NCI-H2081 (cell line): ENCODE measurements at regions not wholly inside any gene's neighbourhood (a gene's known extent, or its start where the extent isn't known, plus 50 kb on each side); places are given as distances from the start of the nearest gene placed in this dataset.

Experiments
- DNase-seq, 2 experiments: peaks; one replicate each; lab custom pipeline; 2025; lab: John Stamatoyannopoulos, UW

GRCh38 chr21:38203229-38203628 lies 53.6 kb upstream of the KCNJ15 start:
- DNase-seq = no peak

DNA sequence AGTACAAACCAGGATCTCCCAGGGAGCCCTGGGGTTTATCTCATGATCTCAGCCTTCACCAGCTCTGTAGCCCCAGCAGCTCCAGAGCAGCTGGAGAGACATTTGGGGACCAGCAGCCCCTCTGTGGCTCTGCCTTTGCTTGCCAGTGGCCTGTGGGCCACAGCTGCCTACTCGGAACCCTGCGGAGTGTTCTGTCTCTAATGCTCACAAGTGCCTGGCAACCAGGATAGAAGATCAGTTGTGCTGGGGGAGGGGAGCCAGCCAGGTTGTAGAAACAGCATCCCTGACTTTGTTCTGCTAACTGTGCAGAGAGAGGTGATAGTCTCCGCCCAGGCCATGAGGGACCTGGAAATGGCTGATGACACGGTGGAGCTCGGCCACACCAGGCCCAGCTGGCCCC lies 50.9 kb upstream of the KCNJ15 start:
- no peak for DNase-seq

DNA sequence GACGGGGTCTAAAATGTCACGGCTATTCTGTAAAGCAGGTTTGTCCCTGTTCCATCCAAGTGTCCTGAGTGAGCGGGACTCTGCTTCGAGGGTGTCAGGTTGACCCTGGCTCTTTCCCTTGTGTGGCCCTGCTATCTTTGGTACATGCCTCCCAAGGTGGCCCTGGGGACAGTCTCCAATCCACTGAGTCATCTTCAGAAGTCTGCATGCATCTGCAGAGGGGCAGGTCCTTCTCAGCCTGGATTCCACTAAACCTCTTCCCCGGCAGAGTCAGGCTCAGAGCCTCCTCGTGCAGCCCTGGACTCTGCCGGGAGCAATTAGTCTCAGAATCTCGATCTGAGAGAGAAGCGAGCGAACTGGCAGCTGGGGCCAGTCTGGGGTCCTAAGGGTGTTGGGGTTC lies 50.1 kb upstream of the KCNJ15 start:
- DNase-seq = no peak
